HFF-Myc (cell line): ENCODE measurements at regions not wholly inside any gene's neighbourhood (a gene's known extent, or its start where the extent isn't known, plus 50 kb on each side); places are given as distances from the start of the nearest gene placed in this dataset.

ENCODE experiments used
- DNase-seq: peaks from one replicate; pipeline ENCODE4 v3.0.0-alpha.2; 2011; ENCODE audit warnings: low read depth; ENCODE audit errors: extremely low read depth
- H3K4me3 ChIP-seq: replicated peaks from 2 replicates; pipeline ENCODE4 v1.5.1; 2011; ENCODE audit warnings: low read depth, mild to moderate bottlenecking, control low read depth, low read length
- TF ChIP-seq, protein P1 (sequence below): IDR thresholded peaks from 2 replicates; pipeline ENCODE4 v1.5.1; 2012; ENCODE audit warnings: mild to moderate bottlenecking, low read depth, low read length, control low read depth; ENCODE audit errors: missing control alignments

DNA sequence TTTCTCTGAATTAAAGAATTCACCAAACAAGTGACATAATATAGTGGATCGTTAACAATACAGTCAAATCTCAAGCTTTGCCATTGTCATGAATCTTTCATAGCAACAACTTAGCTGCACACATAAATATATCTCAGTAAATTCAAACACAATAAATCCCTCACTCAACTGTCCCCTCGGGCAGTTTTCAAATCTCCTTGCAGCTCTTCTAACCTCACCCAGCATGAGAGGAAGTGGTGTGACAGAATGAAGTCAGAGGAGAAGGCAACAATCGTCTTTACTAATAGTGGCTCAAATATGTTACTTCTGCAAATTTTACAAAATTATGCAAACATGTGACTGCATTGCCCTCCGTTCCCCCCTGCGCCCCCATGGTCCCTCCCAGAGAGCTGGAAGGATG, 148.2 kb downstream of the RAP2A start:
- TF ChIP-seq, protein P1, sequence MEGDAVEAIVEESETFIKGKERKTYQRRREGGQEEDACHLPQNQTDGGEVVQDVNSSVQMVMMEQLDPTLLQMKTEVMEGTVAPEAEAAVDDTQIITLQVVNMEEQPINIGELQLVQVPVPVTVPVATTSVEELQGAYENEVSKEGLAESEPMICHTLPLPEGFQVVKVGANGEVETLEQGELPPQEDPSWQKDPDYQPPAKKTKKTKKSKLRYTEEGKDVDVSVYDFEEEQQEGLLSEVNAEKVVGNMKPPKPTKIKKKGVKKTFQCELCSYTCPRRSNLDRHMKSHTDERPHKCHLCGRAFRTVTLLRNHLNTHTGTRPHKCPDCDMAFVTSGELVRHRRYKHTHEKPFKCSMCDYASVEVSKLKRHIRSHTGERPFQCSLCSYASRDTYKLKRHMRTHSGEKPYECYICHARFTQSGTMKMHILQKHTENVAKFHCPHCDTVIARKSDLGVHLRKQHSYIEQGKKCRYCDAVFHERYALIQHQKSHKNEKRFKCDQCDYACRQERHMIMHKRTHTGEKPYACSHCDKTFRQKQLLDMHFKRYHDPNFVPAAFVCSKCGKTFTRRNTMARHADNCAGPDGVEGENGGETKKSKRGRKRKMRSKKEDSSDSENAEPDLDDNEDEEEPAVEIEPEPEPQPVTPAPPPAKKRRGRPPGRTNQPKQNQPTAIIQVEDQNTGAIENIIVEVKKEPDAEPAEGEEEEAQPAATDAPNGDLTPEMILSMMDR: no peak
- no peak overlapping the region for H3K4me3 ChIP-seq
- DNase-seq: no peak

DNA sequence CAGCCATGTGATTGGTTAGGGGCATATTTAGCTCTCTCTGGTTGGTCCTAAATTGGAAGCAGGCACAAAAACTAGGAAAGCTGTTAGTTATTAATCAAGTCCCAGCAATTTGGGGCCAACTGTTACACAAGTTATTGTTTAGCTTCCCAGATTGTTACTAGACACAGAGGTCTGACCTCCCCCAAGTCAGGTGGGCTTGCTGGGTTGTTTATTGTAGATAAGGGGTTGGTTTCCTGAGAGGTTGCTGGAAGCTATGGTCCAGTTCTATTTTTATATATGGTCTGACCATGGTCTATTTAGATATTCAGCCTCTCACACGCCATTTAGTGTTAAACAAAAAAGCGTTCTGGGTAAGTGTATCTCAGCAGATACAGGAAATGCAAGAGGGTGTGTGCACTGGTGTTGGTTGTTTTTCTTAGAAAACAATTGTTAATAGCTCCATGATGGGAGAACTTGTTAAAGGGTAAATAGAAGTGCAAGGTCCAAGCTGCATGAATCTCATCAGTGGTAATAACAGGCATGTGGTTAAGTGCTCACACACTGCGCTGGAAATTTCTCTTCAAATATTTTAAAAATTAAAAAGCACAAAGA, 150.0 kb downstream of the RAP2A start:
- TF ChIP-seq, protein P1: no peak
- no peak overlapping the region for H3K4me3 ChIP-seq
- no peak for DNase-seq

DNA sequence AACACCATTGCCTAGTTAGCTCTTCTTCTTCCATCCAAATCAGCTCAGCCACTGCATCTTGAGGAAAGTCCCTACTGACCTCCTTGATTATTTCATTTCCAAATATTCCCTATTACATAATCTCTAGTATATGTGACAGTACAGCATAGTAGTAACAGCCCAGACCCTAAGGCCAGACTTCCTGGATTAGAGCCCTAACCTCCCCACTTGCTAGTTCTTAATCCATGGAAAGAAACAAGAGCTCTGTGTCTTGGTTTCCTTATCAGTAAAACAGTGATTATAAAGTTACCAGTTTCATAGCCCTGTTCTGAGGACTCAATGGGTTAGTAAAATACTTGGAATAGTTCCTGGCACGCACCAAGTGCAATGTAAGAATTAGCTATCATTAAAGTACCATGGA, 153.0 kb downstream of the RAP2A start:
- no peak overlapping the region for H3K4me3 ChIP-seq
- no peak for DNase-seq
- TF ChIP-seq, protein P1: no peak

DNA sequence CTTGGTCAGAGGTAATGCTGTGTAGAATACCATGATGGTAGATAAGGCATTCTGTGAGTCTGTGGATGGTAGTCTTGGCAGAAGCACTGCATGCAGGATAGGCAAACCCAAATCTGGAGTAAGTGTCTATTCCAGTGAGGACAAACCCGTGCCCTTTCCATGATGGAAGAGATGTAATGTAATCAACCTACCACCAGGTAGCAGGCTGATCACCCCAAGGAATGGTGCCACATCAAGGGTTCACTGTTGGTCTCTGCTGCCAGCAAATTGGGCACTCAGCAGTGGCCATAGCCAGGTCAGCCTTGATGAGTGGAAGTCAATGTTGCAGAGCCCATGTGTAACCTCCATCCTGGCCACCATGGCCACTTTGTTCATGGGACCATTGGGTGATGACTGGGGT, 155.0 kb downstream of the RAP2A start:
- no peak overlapping the region for H3K4me3 ChIP-seq
- DNase-seq: no peak
- TF ChIP-seq, protein P1: no peak

DNA sequence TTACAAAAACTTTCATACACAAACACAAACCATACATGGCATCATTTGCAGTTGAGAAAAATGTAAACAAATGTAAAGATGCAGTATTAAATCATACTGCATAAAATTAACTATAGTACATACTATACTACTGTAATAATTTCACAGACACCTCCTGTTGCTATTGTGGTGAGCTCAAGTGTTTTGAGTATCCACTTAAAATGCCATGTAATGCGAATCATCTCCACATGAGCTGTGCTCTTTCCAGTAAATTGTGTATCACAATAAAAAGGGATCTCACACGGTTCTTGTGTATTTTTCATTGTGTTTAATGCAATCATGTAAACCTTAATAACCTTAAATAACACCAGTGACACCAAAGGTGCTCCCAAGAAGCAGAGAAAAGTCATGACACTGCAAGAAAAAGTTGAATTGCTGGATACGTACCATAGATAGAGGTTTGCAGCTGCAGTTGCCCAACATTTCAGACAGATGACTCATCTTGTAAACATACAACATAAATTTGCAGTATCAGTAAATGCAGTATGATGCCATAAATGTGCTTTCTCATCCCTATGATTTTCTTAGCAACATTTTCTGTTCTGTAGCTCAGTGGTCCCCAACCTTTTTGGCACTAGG, 166.6 kb downstream of the RAP2A start:
- no peak overlapping the region for H3K4me3 ChIP-seq
- TF ChIP-seq, protein P1: no peak
- DNase-seq: peak; percentile 5

DNA sequence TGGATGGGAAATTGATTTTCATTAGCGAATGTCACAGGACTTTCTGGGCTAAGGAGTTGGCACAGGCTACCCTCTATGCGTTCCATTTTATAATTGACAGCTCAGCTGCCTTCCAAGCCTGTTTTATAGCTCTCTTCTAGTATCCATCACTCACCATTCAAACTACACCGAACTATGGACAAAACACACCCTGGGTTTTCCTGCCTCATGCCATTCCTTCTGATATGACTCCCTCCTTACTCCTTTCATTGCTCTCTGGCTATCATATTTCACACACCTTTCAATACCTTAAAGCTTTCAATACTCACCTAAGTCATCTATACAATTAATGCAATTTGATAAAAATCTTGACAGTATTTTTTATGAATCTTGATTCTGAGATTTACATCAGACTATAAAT, 181.3 kb downstream of the RAP2A start:
- DNase-seq: no peak
- no peak overlapping the region for H3K4me3 ChIP-seq
- TF ChIP-seq, protein P1: no peak

DNA sequence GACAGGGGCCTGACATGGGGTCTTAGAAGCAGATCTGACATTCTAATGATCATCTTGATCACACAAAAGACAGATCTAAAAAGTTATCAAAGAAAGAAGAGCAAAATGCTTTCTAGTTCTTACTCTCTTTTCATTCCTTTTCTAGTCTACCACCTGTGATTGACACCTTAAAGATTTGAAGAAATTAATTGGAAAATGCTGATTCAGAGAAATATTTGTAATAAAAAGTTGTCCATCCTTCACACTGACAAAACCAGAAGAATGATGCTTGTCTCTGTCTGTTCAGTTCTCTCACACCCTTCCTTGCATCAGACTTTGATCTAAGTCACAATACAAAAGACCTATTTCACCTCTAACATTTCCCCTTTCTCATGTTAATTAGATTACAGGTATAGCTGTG, 182.4 kb downstream of the RAP2A start:
- TF ChIP-seq, protein P1: no peak
- no peak for DNase-seq
- no peak overlapping the region for H3K4me3 ChIP-seq
